GM18873 (cell line): ENCODE measurements at regions not wholly inside any gene's neighbourhood (a gene's known extent, or its start where the extent isn't known, plus 50 kb on each side); places are given as distances from the start of the nearest gene placed in this dataset.
A peak's percentile ranks its signal among the peaks of the same experiment; 100 is the strongest.

Experiments used
- ATAC-seq: cut with Tn5 transposase; IDR thresholded peaks from one replicate; pipeline ENCODE4 v1.9.1; 2021; ENCODE audit warnings: mild to moderate bottlenecking, moderate library complexity, moderate number of reproducible peaks; ENCODE audit not compliant: unreplicated experiment, low FRiP score

DNA sequence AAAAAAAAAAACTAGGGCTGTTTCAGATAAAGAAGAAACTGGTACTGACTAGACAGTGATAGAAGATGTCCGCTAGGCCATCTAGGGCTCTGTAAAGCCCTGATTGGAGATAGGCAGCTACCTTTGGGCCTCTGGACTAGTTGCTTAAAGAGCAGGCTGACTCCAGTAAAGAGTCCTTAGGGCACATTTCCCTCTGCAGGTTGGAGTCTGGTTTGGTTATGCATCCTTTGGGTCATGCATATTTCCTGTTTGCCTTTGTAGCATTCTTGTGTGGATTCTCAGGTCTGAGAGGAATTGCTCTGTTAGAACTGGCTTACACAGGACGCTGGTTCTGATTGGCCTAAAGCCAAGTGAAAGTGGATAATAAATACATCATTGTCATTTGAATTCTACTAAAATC lies 165.5 kb upstream of the LRRN1 start:
- no peak for ATAC-seq

DNA sequence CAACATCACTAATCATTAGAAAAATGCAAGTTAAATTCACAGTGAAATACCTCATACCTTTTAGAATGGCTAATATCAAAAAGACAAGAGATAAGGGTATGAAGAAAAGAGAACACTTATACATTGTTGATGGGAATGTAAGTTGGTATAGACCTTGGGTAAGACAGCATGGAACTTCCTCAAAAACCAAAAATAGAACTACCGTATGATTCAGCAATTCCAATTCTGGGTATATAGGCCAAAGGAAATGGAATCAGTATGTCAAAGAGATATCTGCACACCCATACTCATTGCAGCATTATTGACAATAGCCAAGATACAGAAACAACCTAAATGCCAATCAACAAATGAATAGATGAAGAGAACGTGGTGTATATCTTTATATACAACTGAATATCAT lies 166.8 kb upstream of the LRRN1 start:
- ATAC-seq: no peak

DNA sequence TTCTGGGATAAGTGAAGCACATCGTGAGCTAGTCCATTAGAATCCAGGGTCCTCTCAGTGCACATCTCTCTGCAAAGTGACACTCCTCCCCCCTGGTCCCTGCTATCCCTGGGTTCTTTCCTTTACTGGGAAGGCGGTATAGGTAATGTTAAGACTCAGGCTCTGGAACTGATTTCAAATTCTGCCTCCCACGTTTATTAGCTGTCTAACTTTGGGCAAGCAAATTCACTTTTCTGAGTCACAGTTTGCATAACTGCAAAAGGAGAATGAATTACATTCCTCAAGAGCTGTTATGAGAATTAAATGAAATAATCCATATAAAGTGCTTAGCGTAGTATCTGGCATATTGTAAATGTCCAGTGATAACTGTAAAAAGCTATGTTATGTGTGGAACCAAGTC lies 168.1 kb upstream of the LRRN1 start:
- ATAC-seq: no peak

DNA sequence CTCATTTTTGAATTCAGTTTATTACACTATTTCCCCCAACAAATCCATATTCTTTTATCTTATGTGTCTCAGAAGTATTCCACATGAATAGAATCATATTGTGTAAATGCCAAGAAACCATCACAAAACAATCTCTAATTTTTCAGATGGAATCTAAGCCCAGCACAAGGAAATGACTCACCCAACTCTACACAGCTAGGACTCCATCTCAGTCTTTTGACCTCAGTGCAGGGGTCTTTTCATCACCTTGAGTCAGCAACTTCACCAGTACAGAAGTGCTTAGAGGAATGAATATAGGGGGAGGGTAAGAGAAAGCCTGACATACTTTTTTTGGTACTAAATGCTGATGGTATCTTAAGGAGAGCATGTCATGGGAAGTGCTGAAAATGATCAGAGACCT lies 169.3 kb upstream of the LRRN1 start:
- no peak for ATAC-seq

DNA sequence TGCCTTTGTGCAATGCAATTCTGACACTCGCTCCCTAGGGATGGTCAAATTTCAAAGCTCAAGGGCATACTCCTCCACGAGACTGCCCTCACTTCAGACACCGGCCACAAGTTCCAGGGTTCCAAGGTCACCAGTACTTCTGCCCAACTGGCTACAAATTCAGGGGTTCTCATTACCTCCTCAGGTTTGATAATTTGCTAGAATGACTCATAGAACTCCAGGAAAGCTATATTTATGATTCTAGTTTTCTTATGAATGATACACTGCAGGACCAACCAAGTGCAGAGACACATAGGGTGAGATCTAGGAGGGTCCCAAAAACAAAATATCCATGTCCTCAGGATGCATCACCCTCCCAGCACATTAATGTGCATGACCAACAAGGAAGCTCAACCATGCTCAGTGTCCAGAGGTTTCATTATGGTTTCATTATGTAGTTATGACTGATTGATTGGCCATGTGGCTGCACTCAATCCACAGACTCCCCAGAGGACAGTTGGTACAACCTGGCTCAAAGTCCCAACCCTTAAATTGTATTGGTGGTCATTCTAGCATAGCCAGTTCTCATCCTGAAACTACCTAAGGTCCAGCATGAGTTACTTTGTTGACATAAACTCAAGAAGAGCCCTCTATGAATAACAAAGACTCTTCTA lies 170.4 kb upstream of the LRRN1 start:
- ATAC-seq: peak; percentile 64

DNA sequence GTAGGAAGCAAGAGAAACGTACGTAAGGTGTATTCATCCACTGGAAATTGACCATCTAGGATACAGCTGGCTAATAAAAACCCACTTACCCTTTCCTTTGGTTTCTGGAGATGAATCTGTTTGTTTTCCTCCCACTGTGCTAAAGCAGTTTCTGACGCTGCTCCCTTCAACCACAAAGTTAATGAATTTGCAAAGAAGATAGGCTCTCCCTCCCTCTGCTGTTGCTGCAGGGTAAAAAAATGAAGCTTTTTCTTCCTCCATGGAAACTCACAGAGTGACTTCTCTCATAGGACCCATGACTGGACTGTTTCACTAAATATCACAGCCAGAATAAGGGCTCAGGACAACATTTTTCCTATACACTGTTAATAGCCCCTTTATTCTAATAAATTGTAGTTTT lies 172.1 kb upstream of the LRRN1 start:
- ATAC-seq: no peak

DNA sequence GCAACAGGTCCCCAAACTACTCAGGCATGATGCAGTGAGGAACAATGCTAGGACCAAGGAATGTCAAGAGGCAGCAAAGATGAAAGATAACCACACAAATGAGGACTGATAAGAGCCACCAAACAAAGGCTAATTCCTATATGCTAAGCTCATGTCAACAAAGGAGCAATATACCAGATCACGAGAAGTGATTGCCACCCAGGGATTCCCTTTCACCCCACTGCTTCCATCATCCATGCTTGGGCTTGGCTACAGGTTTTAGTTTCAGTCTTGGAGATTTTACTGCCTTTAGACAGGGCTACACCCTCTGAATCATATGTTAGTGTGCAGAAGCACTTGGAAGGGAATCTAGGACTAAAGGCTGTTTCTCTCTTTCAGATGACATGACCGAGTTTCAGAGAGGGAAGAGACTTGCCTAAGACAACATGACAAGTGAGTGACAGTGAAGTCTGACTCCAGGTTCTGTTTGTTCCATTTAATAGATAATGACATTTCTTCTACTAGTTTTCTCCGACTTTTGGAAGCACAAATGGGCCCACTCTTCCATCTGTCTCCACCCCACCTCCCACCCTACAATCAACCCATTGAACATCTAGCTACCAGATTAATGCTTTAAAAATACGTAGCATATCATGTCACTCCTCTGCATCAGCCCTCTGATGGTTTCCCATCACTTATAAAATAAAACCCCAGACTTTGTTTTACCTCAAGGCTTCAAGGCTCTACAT lies 173.5 kb upstream of the LRRN1 start:
- ATAC-seq: no peak

DNA sequence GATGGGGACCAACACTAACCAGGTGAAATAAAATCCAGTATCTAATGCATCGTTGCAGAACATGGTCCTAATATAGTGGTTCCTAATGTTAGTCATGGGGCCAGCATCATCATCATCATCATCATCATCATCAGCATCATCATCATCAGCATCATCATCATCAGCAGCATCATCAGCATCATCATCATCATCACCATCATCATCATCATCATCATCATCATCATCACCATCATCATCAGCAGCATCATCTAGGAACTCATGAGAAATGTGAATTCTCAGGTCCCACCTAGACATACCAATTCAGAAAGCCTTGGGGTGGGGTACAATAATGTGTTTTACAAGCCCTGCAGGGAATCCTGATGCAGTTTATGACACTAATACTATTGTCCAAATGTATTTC lies 179.4 kb upstream of the LRRN1 start:
- no peak for ATAC-seq

DNA sequence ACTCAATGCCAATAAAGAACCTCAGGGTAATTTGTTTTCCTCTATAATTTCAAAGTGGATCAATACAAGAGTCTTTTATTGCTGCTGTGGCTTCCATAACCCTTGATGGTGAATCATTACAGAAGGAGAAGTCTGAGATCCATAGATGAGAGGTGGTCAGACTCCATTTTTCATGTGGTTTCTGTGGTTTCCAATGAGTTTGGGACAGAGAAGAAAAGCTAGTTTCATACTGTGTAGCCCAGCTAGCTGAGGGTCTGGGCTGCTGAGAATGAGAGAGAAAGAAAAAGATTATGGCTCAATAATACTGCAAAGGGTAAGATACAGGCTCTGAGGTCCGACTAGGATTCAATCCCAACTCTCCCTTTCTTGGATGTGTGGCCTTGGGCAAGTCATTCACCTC lies 180.6 kb upstream of the LRRN1 start:
- ATAC-seq: no peak

DNA sequence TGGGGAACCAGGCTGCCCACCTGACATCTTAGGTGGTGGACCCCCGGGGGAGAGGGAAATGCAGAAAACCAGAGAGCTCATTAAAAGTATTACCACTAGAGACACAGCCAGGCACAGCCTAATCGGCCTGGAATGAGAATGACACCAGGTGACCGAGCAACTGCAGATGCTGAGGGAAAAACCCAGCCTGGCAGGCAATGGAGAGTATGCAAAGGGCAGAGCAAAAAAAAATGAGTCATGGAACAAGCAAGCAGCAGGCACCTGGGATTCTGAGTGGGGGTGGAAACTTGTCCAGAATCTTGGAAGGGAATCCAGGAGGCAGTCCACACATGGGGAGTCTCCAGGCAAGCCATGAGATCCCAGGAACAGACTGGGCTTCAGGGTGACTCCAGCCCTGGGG lies 183.7 kb upstream of the LRRN1 start:
- no peak for ATAC-seq

DNA sequence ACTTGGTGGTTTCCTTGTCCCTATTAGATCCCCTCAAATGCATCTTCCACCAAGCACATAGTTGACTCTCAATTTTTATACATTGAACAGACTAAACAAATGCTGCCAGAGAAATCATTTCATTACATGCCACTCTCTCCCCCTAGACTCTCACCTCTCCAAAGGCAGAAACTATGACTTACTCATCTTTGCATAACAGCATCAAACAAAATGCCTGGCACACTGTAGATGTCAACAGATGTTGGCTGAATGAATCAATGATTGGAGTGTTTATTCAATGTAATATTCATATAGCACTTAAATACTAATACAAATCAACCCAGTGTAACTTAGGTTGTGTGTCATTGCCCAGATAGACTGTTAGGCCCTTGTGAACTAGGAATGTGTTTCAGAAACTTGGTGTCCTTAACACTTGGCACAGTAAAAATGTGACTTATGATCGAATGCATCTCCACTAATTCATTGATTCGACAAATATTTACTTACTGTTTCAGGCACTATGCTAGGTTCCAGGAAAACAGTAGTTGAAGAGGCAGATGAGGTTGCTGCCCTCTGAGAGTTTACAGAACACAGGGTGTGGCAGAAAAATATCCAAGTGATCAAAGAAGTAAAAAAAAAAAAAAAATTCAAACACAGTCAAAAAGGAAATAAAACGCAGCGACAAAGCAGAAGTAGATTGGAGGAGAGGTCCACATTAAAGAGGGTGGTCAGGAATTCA lies 188.5 kb upstream of the LRRN1 start:
- no peak for ATAC-seq

DNA sequence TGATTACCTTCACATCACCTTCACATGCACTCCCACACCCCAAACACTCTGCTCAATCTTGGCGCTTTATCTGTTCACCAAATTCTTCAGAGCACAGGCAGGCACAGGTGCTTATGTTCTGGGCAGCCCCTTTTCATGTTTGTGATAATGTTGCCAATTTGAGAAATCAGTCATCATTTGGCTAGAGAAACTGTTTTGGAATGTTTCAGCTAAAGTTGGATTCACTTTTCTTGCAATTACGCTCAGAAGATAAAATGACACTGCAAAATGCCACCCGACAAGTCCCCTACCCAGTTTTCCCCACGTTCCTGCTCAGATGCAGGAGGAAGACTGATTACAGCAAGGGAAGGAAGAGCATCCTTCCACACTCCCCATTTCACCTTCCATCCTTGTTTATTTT lies 192.9 kb upstream of the LRRN1 start:
- ATAC-seq: no peak

DNA sequence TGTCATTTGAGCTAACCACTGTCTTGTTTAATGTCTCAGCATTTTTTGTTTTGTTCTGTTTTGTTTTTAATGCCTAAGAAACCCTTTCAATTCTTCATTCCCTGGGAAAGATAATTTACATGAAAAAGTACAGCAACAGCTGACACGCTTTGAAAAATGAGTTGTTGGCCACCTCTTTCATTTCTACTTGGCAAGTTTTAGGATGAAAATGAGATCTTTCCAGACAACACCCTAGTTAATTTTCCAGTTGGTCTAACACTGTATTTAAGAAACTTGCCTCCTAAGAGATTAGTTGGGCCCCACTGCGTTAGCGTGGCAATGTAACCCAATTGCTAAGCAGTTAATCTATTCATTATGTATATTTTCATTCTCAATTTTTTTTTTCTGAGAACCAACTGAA lies 194.0 kb upstream of the LRRN1 start:
- ATAC-seq: no peak

DNA sequence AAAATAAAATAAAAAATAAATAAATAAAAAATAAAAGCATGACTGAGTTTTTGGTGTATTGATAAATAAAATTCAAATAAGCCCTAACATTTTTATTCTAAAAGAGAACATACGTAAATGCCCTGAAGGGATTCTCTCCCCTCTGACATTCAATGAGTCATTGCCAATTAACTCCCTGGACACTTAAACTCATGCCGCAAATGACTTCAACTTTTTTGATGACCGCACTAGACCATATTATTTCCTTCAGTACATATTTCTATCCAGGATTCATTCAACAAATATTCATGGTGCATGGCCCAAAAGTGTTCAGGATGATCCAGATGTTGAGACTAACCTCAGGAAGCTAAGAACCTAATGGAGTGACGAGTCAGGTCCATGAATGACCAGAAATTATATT lies 195.9 kb upstream of the LRRN1 start:
- no peak for ATAC-seq

DNA sequence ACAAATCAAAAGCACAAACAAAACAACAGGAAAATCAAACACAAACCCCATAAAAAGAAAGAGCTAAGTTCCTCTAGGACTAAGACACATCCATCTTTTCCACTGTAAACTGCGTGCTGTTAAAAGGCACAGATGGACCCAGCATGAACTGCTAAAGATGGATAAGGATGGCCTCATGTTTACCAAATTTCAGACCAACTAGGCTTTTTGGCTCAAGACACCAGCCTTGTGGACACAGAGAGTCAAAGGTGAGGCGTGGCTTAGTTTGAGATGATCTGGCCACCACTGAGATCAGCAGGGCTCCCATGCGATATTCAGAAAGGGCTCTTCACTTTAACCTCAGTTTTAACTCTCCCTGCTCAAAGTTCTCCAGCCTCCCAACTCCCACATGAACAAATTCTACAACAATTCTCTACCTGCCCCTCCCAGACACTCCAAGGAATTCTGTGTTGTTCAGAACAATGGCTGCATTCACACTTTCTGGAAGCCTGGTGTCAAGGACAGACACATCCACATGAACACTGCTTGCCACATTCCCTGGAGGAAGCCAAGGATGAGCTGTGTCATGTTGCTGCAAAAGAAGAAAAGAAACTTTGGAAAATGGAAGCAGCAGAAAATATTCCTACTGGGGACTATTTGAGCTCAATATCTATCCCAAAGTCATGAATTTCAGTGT lies 198.4 kb upstream of the LRRN1 start:
- ATAC-seq: no peak

DNA sequence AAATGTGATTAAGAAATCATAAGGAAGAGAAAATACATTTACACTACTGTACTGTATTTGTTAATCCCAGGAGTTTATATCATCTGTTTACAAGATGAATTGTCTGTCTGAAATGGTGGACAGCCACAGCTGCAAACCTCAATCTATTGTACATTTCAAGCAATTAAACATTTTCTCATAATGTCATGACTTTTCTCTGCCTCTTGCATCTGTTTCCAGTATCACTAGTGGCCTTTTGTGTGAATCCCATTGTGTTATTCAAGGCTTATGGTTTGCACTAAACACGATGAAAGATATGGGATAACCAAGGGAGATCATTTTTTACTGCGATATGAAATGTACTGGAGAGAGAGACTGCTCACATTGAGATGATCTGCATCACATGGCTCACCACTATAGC lies 200.2 kb upstream of the LRRN1 start:
- no peak for ATAC-seq

DNA sequence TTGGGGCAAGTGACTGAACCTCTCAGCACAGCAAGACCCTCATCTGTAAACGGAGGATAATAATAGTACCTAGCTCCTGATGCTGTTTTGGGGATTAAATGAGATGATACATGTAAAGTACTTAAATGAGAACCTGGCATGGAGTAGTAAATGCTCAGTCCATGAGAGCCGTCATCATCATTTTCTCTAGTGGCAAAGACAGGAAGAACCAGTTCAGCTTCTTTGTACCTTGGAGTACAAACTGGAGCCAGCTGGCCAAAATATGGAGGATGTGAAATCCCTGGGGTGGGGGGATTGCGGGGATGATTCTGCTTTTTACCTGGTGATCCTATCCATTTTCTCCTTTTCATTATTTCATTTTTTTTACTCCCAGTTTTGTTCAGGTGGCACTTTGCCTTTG lies 204.2 kb upstream of the LRRN1 start:
- no peak for ATAC-seq

DNA sequence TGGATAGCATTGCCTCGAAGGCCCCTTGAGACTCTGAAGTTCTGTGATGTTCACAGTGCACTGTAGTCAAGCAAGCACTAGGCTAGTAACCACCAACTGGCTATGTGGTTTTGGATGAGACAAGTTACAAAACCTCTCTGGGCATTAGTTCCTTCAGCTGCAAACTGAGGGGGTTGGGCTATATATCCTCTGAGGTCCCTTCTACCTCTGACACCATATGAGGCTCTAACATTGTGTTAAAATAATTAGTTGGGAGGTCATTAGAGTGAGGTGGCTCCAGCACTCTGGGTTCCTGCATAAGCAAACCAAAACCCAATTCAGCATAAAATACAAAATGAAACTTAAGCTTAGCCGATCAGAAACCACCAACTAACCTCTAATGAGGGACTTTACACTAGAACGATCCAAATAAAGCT lies 209.5 kb upstream of the LRRN1 start:
- no peak for ATAC-seq

DNA sequence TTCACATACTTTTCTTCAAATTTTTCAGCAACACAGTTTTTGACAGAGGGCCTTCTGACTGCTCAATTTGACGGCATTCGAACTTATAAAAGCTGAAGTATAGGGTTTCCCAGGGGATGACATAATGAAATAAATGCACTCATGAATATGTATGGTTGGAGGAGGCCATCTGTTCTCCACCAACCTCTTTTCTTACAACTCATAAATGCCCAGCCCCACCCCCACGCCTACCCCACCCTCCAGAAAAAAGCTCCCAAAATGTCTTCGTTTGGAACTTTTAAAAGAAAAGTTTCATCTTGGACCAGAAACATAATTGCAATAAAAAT lies 211.6 kb upstream of the LRRN1 start:
- ATAC-seq: no peak

DNA sequence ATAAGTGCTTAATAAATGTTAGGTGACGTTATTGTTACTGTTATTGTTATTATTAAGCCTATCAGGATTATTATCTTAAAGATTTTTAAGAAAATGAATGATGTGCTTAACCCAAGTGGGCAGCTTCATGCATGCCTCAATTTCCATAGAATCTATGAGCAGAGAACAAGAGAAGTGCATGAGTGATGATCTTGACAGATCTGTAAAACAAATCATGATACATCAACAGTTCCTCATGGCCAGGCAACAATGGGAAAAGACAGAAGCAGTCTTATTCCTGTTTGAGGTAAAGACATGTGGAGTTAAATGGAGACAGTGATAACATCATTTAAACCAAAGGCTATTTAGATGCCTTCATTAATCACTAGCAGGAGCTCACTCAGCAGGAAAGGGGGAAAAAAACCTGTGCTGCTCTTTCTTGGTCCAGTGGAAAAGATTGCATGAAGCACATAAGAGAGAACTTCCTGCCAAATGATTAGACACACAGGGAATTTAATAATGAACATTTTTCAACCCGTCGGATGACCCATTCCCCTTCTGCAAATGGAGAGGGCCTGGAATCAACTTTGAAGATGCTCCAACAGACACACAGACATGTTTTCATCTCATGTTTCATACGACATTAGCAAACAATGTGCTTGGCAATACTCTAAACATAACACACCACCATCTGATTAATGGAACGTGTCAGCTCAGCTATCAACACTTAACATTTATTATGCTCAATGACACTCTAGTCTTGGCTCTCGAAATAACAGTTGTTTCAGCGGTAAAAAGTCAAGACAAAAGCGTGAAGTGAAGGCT lies 212.2 kb upstream of the LRRN1 start:
- ATAC-seq: no peak

DNA sequence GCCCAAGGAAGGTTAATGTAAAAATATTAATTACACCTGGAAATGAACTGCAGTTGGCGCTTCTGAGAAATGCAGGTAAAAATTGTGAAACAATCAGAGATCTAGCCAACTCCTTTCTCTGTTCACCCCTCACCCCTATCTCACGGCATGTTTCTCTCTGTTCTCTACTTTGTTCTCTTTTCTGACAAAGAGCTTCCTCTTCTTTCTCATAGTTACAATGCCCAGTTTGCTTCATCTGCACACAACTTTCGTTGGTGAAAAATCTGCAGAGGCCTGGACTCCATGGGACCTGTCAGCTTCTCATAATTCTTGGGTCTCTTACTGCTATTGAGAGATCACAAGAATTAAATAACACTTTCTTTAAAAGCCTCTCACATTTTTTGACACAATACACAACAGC lies 212.9 kb upstream of the LRRN1 start:
- no peak for ATAC-seq
